CD4-positive, alpha-beta T cell (primary cell): ENCODE measurements at regions not wholly inside any gene's neighbourhood (a gene's known extent, or its start where the extent isn't known, plus 50 kb on each side); places are given as distances from the start of the nearest gene placed in this dataset.
"Not testable (repeated sequence)": the region's sequence is repeated elsewhere in the genome, so short reads cannot be mapped to it uniquely, and the experiment has no call there.

Source experiments
- ATAC-seq: fragments of 200-7000 bp; cut with Tn5 transposase; one replicate; pipeline ENCODE4 v1.10.0; 2022; ENCODE audit warnings: mild to moderate bottlenecking; ENCODE audit not compliant: poor library complexity
- CTCF ChIA-PET: fragments of 350-600 bp; sonication (Branson Sonifier 250); formaldehyde crosslinking; loops from one replicate; lab custom pipeline; 2021; ENCODE audit warnings: antibody characterized with exemption, inconsistent platforms; lab: Charles Lee
- POLR2A ChIA-PET: fragments of 350-600 bp; sonication (Branson Sonifier 250); formaldehyde crosslinking; loops from one replicate; lab custom pipeline; 2021; ENCODE audit warnings: antibody characterized with exemption, inconsistent platforms; lab: Charles Lee
- DNase-seq, 14 experiments: peaks; one replicate each; pipeline ENCODE4 v3.0.0-alpha.2; 2013 to 2020; ENCODE audit warnings: mixed read lengths in 2 of 14
- H3K27ac ChIP-seq, 2 donors: one replicate each; pipeline versions ENCODE4 v1.5.1 to v1.7.0; 2013; ENCODE audit warnings: low read length in 2 of 2, low read depth in 1 of 2, mild to moderate bottlenecking in 1 of 2
- H3K27me3 ChIP-seq, 2 experiments: 1 replicate in 1 of 2; 2 replicates in 1 of 2; pipeline versions ENCODE4 v1.6.1 to v1.7.0; 2013; ENCODE audit warnings: low read length in 2 of 2, control low read depth in 1 of 2, mild to moderate bottlenecking in 1 of 2, moderate library complexity in 1 of 2; ENCODE audit not compliant: insufficient read depth in 2 of 2, control insufficient read depth in 1 of 2
- H3K36me3 ChIP-seq: one replicate; pipeline ENCODE4 v1.6.1; 2013; ENCODE audit warnings: low read length, control low read depth; ENCODE audit not compliant: insufficient read depth
- H3K4me1 ChIP-seq: one replicate; pipeline ENCODE4 v1.6.1; 2013; ENCODE audit warnings: low read length, control low read depth; ENCODE audit not compliant: insufficient read depth
- H3K4me3 ChIP-seq: one replicate; pipeline ENCODE4 v1.5.1; 2013; ENCODE audit warnings: mild to moderate bottlenecking, low read length, moderate library complexity
- H3K9me3 ChIP-seq, 2 experiments: 1 replicate in 1 of 2; 2 replicates in 1 of 2; pipeline versions ENCODE4 v1.6.1 to v1.7.0; 2013; ENCODE audit warnings: low read length in 2 of 2, mild to moderate bottlenecking in 2 of 2, control low read depth in 1 of 2, moderate library complexity in 1 of 2; ENCODE audit not compliant: control insufficient read depth in 1 of 2, insufficient read depth in 1 of 2
- H3K27ac Mint-ChIP-seq: one replicate; pipeline ENCODE4 v1.8.0; 2020; ENCODE audit warnings: mixed read lengths
- H3K27me3 Mint-ChIP-seq: one replicate; pipeline ENCODE4 v1.8.0; 2021; ENCODE audit warnings: mixed read lengths
- H3K36me3 Mint-ChIP-seq: one replicate; pipeline ENCODE4 v1.8.0; 2021; ENCODE audit warnings: low read depth, mixed read lengths
- H3K4me1 Mint-ChIP-seq: one replicate; pipeline ENCODE4 v1.8.0; 2021; ENCODE audit warnings: low read depth, mixed read lengths
- H3K4me3 Mint-ChIP-seq: one replicate; pipeline ENCODE4 v1.8.0; 2020; ENCODE audit warnings: mild to moderate bottlenecking, mixed read lengths
- H3K9me3 Mint-ChIP-seq: one replicate; pipeline ENCODE4 v1.8.0; 2020; ENCODE audit warnings: mixed read lengths
- CTCF ChIP-seq: fragments of 200-600 bp; IDR thresholded peaks from one replicate; pipeline ENCODE4 v1.8.0; 2022; ENCODE audit warnings: antibody characterized with exemption, mild to moderate bottlenecking
- intact Hi-C, 2 experiments: fragments of 100-400 bp; cut with DNase I in 1 of 2; cut with micrococcal nuclease in 1 of 2; formaldehyde crosslinking; loops; one replicate each; pipeline versions ENCODE4 v1.15.1 to v1.9.0; 2023 to 2025; cut with DNase I, micrococcal nuclease

GRCh38 chr5:160496784-160497183 lies 75.1 kb downstream of the PTTG1 start:
- Mint-ChIP-seq H3K36me3 (no peaks in the 10 kb centered on the region), H3K9me3 (no peaks in the 10 kb centered on the region), H3K4me1 (no peaks in the 10 kb centered on the region), H3K4me3 (no peak overlapping the region), H3K27ac (no peak overlapping the region), H3K27me3 (no peaks in the 10 kb centered on the region)
- Histone ChIP-seq H3K9me3 (no peaks in the 10 kb centered on the region), H3K4me3 (no peak overlapping the region), H3K36me3 (no peaks in the 10 kb centered on the region), H3K27ac (no peak overlapping the region), H3K27me3 (no peaks in the 10 kb centered on the region), H3K4me1 (no peaks in the 10 kb centered on the region)
- ChIA-PET CTCF (interaction anchor here (1.0 kb wide), 1 partner anchor 58 kb away, joined by 3 read pairs; no protein-coding TSS in a partner anchor), POLR2A (no interaction called here)
- DNase-seq (no peak), ATAC-seq (no peak)
- intact Hi-C loops = no loop called here
- TF ChIP-seq CTCF = no peak

DNA sequence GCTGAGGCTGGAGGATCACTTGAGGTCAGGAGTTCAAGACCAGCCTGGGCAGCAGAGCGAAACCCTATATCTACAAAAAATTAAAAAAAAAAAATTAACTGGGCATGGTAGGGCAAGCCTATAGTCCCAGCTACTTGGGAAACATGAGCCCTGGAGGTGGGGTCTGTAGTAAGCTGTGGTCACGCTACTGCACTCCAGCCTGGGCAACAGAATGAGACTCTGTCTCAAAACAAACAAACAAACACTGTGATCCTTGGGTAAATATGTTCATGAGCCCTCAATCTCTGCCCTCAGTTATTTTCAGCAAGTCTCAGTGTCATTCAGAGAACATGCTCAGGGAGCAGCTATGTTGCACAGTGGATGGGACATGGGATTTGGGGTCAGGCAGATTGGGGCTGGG lies 76.2 kb downstream of the PTTG1 start:
- H3K27ac Mint-ChIP-seq = no peak overlapping the region
- no peak for ATAC-seq

GRCh38 chr5:160498441-160499043 lies 76.9 kb downstream of the PTTG1 start:
- H3K4me1 Mint-ChIP-seq, H3K27me3 Mint-ChIP-seq, ATAC-seq, DNase-seq, H3K27me3 ChIP-seq, H3K36me3 Mint-ChIP-seq, H3K9me3 ChIP-seq, H3K4me1 ChIP-seq, H3K27ac ChIP-seq, H3K27ac Mint-ChIP-seq, H3K4me3 ChIP-seq, POLR2A ChIA-PET, intact Hi-C loops, H3K4me3 Mint-ChIP-seq, H3K9me3 Mint-ChIP-seq, H3K36me3 ChIP-seq: not testable (repeated sequence)
- CTCF ChIA-PET = interaction anchor here (0.8 to 1.1 kb wide), 2 partner anchors 9 to 59 kb away, joined by 3 read pairs; no protein-coding TSS in a partner anchor

More for the DNA sequence above, 76.2 kb downstream of the PTTG1 start:
- Mint-ChIP-seq H3K4me1 (no peaks in the 10 kb centered on the region), H3K4me3 (no peak overlapping the region), H3K36me3 (no peaks in the 10 kb centered on the region), H3K27me3 (no peaks in the 10 kb centered on the region), H3K9me3 (no peaks in the 10 kb centered on the region)
- TF ChIP-seq CTCF = no peak
- no peak for DNase-seq
- intact Hi-C loops = no loop called here
- ChIA-PET POLR2A (no interaction called here), CTCF (interaction anchor here (0.8 kb wide), 1 partner anchor 10 kb away, joined by 3 read pairs; no protein-coding TSS in a partner anchor)
- Histone ChIP-seq H3K4me1 (no peaks in the 10 kb centered on the region), H3K36me3 (no peaks in the 10 kb centered on the region), H3K9me3 (no peaks in the 10 kb centered on the region), H3K27ac (no peak overlapping the region), H3K4me3 (no peak overlapping the region), H3K27me3 (no peaks in the 10 kb centered on the region)
